Ureter (tissue), 1 donor: ENCODE measurements at regions not wholly inside any gene's neighbourhood (a gene's known extent, or its start where the extent isn't known, plus 50 kb on each side); places are given as distances from the start of the nearest gene placed in this dataset.
"Not testable (repeated sequence)": the region's sequence is repeated elsewhere in the genome, so short reads cannot be mapped to it uniquely, and the experiment has no call there.

Source experiments
- DNase-seq: peaks from one replicate; pipeline ENCODE4 v3.0.0-alpha.2; 2020; ENCODE audit warnings: low spot score
- donor health status: DM: yes; HTN: yes; CAD: no.

DNA sequence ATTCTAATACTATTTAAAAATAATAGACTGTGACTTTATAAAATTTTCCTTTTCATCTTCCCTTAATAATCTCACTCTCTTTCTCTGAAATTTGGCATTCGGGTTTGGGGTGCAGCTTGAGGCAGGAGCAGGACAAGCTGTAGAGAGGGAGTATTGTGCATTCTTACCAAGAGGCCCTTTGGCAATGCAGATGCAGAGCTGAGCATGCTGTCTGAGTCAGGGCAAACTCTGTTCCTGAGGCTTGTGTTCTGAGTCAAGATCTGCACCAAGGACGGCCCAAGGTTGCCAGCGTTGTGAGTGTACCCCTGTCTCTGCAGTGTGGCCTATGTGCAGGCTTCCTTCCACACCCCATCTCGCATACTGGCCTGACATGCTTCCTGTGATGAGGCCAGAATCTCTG is 343.8 kb upstream of the FRG2C start:
- no peak for DNase-seq

DNA sequence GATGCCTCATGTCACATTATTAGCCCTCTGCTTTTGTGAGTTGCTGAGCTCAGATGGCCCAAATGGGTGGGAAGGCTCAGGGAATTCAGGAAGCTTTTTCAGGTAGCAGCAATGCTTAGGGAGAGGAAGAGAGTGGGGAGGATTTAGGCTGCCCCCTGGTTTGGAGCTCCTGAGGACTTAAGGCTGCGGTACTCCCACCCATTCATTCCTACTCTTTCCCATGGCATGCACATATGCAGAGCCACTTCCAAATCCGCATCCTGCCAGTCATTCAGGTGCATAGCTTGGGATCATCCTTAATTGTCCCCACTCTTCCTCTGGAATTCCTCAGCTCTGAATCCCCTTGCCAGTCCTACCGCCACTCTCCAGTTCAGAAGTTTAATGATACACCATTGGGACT is 343.1 kb upstream of the FRG2C start:
- no peak for DNase-seq

DNA sequence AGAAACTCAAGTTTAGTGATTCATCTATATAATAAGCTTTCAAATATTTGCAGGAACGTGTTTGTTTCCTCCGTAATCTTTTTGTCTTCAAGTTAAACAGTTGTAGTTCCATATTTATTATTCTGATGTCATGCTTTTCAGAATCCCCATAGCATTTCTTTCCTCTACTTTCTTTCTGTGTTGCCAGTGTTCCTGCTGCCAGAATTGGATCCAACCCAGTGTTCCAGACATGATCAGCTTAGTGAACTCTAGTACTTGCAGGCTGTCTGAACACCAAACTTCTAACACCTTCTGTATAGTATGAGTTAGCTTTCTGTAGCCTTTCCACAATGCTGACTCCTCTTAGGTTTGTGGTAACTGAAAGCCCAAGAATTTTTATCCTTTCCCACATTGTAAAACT is 340.2 kb upstream of the FRG2C start:
- DNase-seq = not testable (repeated sequence)

DNA sequence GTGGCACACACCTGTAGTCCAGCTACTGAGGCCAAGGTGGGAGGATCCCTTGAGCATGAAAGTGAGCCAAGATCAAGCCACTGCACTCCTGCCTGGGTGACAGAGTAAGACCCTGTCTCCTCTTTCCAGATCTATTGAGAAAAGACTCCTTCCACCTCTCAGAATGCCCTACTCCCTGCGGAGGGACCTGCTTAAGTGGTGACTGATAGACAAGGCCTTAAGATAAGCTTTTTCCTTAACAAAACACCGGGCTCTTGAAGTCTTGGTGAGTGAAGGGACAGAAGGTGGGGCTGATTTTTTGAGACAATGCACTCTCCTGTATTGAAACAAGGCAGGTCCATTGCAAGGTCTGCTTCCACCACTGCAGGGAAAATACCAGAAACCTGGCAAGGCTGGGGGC is 338.4 kb upstream of the FRG2C start:
- no peak for DNase-seq

DNA sequence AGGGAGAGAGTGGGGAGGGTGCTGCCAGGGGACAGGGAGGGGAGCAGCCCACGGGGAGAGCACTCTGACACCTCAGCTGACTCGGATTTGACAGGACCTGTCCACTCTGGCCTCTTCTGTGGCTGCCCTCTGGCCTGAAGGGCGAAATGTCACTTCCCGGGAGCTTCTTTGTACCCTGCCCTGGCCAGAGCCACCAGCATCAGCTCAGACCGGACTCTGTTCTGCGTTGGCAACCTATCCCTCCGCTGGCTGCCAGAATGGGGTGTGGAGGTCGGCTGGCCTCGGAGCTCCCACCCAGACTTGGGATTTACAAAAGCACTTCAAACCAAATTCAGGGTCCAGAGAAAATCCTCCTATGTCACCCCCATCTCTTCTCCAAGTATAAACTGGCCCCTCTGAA is 336.7 kb upstream of the FRG2C start:
- DNase-seq = no peak

DNA sequence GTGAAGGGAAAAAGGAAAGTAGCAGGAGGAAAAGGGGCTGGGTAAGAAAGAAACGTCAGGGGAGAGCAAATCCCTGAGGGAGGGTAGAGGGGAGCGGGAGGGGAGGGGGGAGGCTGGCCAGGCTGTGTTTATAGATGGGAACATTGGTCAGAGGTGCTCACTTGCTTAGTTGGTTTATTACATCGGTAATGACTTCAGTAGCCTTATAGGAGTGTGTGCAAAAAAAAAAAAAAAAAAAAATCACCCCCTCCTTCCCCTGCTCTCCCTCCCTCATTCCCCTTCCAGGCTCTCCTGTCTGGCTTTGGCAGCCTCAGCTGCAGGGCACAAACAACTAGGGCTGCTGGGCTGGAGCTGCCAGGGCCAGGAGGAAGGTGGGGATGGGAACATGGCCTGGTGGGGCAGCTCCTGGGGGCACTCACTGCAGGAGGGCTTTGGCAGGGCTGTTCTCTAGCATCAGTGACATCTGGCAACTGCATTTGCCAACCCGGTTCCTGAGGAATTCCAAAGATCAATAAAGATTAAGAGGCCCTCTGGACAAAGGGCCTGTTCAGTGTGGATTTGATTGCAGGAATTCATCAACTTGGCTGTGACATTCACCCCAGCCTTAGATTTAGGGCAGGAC is 334.5 kb upstream of the FRG2C start:
- DNase-seq = no peak

DNA sequence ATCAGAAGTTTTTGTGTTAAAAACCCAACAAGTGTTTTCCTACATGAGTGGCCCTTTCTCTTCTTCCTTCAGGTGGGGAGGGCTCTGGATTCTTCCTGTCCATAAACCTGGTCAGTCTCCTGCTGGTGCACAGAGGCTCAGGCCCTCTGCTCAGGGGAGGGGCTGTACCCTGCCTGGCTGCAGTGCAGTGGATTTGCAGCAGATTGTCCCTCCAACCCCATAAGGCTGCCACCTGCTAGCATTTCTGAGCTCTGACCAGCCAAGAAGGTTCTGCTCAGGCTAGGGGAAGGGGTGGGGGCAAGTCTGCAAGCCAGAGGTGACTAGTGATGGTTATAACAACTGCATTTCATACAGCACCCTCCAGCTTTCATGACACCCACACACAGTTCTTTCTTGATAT is 333.7 kb upstream of the FRG2C start:
- not testable (repeated sequence) for DNase-seq

DNA sequence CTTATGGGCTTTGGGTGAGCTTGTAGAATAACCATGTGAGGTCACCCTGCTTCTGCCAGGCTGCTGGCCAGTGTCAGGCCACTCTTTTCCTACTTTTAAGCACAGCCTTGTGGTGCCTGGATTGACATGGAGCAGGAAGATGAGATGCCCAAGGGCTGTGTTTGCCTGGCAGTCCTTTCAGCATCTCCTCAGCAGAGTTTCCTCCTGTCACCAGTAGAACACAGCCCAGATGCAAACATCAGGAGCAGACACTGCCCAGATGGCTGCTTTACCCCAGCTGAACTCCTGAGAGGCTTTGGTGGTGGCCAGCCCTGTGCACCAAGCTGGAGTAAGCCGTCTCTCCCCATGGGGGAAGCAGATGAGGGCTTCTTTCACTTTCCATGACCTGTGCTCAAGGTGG is 332.0 kb upstream of the FRG2C start:
- not testable (repeated sequence) for DNase-seq

DNA sequence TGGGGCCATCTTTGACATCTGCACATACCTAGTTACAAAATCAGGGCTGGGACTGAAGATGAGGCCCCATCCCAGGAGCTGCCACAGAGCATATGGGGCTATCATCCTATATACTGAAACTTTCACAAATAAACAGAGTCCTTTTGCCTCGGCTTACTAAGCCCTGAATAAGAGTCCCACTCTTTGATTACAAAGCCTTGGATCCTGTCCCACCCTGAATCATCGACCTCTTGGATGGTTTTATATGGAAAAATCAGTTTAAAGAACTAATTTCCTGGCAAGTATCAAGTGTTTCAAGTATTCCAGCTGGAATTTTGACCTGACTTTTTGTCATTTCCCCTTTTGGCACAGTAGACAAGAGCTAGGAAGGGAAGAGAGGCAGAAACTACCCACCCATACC is 331.3 kb upstream of the FRG2C start:
- DNase-seq = no peak

DNA sequence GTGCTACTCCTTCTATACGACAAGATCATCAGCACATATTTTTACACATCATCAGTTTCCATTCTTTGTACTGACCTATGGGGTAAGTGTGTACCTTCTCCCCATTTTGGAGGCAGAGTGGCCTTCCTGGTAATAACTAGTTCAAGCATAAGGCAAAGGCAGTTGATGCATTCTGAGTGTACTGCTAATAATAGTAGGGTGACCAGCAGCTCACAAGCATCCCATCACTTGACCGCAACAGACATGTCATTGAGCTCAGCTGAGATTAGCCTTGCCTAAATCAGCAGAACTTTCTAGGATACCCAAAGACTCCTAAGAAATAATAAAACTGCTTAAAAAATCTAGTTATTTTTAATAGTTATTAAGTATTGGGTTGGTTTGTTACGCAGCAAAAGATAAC is 329.8 kb upstream of the FRG2C start:
- no peak for DNase-seq

DNA sequence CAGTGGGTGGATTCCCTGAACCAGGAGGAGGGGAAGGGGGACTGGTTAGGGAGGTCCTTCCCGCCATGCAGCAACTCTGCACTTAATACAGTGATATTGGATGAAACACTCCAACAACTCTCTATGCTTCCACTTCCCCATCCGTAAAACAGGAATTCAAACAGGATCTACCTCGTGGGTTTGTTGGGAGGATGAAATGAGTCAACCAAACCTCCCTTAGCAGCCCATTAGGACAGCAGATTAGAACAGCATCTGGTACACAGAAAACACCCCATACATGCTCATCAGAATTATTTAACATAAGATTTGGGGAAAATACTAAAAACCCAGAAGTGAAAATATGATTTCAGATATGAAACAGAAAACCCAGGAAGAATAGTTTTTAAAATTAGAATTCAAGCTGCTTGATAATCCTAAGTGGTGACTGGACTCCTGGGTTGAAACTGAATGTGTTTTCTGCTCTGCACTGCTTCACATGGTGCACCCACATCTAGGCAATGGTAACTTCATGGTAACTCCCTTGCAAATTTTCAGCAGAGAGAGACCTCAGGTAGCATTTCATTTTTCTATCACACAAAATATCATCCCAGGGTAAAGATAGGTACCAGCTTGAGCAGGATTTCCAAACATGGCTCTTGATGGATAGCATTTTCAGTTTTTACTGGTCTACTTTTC is 326.8 kb upstream of the FRG2C start:
- DNase-seq = no peak

DNA sequence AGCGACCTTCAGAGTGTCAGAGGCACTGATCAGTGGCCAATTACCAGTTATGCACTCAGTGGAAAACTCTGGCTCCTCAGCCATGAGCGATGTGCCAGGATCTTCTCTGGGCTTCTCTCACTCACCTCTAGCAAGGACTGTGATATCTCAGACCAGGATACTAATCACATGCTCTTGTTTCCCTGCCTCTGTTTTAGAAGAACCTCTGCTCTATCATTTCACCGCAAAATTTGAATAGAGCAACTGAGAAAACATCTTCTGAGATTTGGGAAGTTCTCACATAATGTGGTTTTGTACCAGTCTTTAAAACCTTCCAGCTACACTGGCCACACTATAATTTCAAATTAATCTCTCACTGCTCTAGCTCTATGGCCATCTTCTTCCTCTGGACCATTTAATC is 325.8 kb upstream of the FRG2C start:
- DNase-seq = no peak

DNA sequence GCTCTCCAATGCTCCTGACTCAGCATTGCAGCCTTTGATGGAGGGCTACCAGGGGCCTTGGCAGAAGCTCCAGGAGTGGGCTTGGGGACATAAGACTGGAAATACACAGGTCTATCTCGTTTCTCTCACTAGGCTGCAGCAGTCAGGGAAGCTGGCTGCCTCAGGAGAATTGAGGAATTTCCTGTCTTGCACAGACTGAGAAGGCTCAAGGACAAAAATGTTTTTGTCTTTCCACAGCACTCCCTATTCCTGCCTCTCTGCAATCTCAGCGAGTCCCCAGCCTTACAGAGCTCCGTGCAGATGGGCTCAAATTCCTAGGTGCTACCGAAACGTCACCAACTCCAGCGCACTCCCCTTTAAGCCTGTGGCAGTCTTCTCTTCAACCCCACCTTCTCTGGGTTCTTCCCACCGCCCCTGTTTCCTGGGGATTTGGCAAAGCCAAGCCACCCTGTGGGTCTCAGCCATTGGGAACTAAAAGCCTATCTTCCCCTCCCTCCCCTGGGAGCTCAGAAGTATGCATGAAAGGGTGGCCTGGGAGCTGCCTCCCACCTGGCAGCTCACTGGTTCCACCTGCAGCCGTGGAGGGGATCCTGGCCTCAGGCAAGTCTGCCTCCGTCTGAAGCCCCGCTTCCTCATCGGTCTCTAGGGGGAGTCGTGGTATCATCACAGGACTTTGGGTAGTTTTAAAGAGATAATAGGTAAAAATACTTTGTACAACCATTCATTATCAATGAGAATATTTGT is 322.6 kb upstream of the FRG2C start:
- DNase-seq = no peak

DNA sequence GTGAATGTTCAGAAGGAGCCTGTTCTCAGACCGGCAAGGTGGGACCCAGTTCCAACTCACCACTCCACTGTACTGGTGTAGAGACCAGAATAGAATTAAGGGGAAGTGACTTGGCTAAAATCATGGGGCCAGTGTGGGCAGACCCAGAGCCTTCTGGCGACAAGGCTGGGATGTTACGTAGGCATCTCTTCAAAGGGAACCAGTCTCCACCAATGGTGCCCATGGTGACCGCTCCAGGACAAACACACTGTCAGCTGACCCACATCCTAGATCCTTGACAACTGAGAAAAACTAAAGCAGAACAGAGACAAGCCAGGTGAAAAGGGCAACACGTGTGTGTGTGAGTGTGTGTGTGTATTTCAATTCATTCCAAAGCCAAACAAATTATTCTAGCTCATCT is 321.7 kb upstream of the FRG2C start:
- no peak for DNase-seq

DNA sequence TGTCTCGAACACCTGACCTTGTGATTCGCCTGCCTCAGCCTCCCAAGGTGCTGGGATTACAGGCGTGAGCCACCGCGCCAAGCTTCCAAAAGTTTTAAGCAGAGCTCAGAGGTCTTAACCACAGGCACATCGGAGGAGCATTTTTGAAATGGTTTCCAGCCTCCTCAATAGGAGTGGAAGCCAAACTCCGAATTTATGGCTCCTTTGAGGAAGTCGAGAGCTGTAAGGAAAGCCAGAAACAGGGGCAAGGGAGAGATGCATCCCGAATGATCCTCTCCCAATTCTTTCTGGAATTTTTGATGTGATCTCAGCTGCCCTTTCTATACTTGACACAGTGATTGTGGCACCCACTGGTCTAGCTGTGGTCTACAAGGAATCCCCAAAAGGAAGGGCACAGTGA is 313.6 kb upstream of the FRG2C start:
- not testable (repeated sequence) for DNase-seq

DNA sequence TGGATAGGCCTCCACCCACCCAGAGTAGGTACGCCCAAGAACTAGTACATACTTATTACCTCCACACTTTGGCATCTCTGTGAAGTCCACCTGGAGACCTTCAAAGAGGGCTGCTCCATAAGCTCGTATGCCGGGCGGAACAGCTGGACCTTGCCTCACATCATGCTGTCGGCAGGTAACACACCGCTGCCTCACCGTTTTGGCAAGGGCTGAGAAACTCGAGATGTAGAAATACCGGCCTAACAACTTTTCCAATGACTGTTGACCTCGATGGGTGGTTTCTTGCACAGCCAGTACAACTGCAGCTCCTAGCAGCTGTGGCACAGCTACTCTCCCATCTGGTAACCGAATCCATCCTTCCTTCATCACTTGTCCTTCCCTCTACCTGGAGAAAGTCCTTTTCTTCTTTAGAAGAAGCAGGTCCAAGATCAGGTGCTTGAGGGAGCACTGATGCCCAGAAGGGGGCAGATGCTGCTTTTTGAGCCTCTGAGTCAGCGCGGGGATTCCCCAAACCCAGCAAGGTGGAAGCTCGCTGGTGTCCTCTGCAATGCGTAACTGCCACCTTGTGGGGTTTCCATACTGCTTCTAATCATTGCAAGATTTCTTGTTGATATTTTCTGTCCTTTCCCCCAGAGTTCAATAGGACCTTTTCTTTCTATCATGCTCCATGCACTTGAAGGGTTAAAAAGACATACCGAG is 301.9 kb upstream of the FRG2C start:
- DNase-seq = peak; percentile 76

DNA sequence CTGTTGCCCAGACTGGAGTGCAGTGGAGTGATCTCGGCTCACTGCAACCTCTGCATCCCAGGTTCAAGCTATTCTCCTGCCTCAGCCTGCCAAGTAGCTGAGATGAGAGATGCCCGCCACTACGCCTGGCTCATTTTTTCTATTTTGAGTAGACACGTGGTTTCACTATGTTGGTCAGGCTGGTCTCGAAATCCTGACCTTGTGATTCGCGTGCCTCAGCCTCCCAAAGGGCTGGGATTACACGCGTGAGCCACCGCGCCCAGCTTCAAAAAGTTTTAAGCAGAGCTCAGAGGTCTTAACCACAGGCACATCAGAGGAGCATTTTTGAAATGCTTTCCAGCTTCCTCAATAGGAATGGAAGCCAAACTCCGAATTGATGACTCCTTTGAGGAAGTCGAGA is 291.2 kb upstream of the FRG2C start:
- DNase-seq = not testable (repeated sequence)

DNA sequence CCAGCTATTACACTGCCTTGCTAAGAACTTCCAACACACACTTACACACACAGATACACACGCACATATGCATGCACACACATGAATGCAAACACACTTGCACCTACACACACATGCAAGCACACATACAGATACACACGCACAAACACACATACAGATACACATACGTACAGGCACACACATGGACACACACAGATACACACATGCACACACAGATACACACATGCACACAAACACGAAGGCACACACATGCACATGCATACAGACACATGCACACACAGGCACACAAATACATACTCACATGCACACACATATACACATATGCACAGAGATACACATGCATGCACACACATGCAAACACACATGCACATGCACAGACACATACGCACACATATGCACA is 284.3 kb upstream of the FRG2C start:
- not testable (repeated sequence) for DNase-seq

DNA sequence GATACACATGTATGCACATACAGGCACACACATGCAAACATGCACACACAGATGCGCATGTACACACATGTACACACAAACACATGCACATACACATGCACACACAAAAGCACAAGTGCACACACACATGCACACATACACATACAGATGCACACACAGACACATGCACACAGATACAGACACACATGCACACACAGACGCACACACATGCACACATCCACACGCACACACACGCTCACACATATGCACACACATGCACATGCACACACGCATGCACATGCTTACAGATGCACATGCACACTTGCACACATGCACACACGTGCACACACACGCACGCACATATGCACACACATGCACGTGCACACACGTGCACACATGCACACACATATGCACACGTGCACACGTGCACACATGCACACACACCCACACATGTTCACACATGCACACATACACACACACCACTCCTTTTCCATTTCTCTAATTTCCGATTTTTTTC is 283.8 kb upstream of the FRG2C start:
- no peak for DNase-seq

DNA sequence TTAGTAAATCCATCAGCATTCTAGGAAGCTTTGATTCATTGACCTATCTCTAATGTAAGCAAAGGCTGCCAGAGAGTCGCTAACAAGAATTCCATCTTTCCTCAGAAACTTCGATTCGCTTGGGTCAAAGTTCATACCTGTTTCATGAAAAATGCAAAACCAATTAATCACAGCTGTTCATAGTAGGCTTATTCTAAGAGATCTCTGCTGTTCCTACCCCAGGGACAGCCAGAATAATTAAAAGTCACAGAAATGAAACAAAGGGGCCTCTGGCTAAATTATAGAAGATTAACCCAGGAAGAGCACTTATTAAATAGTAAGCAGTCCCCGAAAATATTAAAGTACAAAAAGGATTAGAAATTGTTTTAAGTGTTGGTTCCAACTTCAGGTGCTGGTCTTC is 280.1 kb upstream of the FRG2C start:
- DNase-seq = not testable (repeated sequence)

DNA sequence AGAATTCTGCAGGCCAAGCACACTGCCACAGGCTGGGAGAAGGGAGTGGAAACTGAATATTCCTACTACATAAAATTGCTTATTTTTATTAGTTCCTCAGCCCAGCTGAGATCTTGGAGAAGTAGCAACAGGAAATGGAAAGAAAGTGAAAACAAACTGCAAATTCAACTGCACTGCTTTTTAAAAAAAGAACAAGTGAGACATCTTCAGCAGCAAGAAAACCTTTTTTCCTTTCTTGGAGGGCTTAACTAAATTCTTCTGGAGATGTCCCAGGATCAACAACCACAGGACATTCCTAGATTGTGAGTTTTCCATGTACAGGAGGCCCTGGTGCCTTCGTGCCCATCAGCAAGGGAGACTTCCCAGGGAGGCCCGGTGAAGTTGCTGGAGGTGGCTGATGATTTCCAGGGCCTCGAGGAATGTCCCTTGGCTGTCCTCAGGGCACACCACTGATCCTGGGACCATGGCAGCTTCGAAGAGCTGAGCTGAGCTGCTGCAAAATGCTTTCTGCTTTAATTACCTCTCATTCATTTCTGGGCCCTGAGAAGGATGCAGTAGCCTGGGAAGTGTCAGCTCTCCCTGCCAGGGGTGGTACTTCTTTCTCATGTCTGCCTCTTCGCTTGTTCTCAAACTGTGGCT is 275.5 kb upstream of the FRG2C start:
- DNase-seq = not testable (repeated sequence)

DNA sequence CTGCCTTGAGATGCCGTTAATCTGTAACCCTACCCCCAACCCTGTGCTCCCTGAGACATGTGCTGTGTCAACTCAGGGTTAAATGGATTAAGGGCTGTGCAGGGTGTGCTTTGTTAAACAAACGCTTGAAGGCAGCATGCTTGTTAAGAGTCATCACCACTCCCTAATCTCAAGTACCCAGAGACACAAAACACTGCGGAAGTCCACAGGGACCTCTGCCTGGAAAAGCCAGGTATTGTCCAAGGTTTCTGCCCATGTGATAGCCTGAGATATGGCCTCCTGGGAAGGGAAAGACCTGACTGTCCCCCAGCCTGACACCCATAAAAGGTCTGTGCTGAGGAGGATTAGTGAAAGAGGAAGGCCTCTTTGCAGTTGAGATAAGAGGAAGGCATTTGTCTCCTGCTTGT is 270.8 kb upstream of the FRG2C start:
- not testable (repeated sequence) for DNase-seq
